ENCODE measurements at regions not wholly inside any gene's neighbourhood (a gene's known extent, or its start where the extent isn't known, plus 50 kb on each side); places are given as distances from the start of the nearest gene placed in this dataset.

DNA sequence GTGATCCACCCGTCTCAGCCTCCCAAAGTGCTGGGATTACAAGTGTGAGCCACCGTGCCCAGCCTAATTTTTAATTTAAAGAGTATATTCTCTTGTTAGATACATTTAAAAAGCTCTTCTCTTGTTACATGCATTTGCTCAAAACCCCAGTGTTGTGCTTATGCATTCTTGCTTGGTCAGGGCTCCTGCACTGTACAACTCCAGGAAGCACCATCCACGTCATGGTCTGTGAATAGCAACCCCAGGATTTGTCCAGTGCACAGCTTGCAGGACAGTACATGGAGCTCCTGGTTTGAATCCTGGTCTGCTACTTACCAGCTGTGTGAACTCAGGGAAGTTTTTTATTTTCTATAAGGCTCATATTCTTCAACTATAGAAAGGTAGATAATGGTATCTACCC, 80.8 kb downstream of the MDH1 start:
- TF ChIP-seq, protein P1, sequence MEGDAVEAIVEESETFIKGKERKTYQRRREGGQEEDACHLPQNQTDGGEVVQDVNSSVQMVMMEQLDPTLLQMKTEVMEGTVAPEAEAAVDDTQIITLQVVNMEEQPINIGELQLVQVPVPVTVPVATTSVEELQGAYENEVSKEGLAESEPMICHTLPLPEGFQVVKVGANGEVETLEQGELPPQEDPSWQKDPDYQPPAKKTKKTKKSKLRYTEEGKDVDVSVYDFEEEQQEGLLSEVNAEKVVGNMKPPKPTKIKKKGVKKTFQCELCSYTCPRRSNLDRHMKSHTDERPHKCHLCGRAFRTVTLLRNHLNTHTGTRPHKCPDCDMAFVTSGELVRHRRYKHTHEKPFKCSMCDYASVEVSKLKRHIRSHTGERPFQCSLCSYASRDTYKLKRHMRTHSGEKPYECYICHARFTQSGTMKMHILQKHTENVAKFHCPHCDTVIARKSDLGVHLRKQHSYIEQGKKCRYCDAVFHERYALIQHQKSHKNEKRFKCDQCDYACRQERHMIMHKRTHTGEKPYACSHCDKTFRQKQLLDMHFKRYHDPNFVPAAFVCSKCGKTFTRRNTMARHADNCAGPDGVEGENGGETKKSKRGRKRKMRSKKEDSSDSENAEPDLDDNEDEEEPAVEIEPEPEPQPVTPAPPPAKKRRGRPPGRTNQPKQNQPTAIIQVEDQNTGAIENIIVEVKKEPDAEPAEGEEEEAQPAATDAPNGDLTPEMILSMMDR (IDR thresholded peaks at IDR 0.05), result no peak
- TF ChIP-seq POLR2A (IDR thresholded peaks at IDR 0.05) (no peak), POLR2AphosphoS5 (IDR thresholded peaks at IDR 0.05) (no peak), EP300 (IDR thresholded peaks at IDR 0.05) (no peak)
- WGBS, result 97% methylated on average over 3 of the region's 3 CpGs
- no peaks in the 10 kb centered on the region for H3K36me3 ChIP-seq

GRCh38 chr2:63673865-63674533, 85.2 kb downstream of the MDH1 start:
- H3K27me3 ChIP-seq, result no peaks in the 10 kb centered on the region
- H3K4me3 ChIP-seq, result no peak overlapping the region
- no peaks in the 10 kb centered on the region for H3K36me3 ChIP-seq
- DNase-seq (ENCODE audit: low spot score in 2 of 2), result no peak
- TF ChIP-seq EP300 (IDR thresholded peaks at IDR 0.05) (no peak), POLR2A (IDR thresholded peaks at IDR 0.05) (no peak), POLR2AphosphoS5 (IDR thresholded peaks at IDR 0.05) (no peak)
- TF ChIP-seq, protein P1 (IDR thresholded peaks at IDR 0.05), result no peak
- no peak overlapping the region for H3K27ac ChIP-seq
- WGBS, result 71% methylated on average over 4 of the region's 4 CpGs
- H3K4me1 ChIP-seq, result no peaks in the 10 kb centered on the region
- no peaks in the 10 kb centered on the region for H3K9me3 ChIP-seq

More for the DNA sequence above, 80.8 kb downstream of the MDH1 start:
- H3K27ac ChIP-seq, result no peak overlapping the region
- no peaks in the 10 kb centered on the region for H3K27me3 ChIP-seq
- H3K9me3 ChIP-seq, result no peaks in the 10 kb centered on the region
- DNase-seq (ENCODE audit: low spot score in 2 of 2), result no peak
- H3K4me1 ChIP-seq, result peaks cover 25% of the 10 kb centered on the region
- H3K4me3 ChIP-seq, result no peak overlapping the region

DNA sequence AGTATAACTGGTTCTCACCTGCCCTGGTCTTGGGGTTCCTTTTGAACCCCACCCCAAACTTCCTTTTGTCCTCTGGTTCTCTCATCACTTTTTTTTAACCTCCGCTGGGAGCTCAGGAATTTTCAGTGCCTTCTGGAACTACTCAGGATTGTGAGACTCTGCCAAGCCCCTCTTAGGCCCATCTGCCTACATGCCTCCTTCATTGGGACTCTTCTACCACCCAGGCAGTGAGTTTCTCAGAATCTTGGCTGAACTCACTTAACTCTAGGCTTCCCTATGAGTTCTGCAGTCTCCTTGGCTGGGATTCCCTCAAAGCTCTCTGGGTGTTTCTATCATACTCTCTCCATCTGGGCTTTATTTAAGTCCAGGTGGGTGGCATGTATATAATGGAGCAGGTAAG, 86.3 kb downstream of the MDH1 start:
- TF ChIP-seq, protein P1 (IDR thresholded peaks at IDR 0.05), result no peak
- no peak for DNase-seq (ENCODE audit: low spot score in 2 of 2)
- WGBS, result 67% methylated on average over 1 of the region's 1 CpG

DNA sequence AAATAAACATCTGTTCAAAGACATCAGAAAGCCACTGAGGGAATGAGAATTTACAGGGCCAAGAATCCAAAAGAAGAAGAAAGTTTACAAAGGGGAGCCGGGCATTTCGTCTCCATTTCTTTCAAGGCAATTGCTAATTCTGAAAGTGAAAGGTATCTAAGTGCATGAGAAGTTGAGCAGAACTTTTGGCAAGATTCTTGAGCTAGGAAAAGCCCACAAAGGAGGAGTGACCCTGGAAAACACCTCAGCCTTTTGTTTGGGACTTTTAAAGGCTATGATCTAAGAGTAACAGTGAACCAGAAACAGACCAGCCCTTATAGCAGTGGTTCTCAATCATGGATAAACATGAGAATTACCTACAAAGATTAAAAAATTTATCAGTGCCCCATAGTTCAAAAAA, 87.4 kb downstream of the MDH1 start:
- 19% methylated on average over 2 of the region's 2 CpGs for WGBS
- no peaks in the 10 kb centered on the region for H3K9me3 ChIP-seq

More for the DNA sequence above, 86.3 kb downstream of the MDH1 start:
- no peaks in the 10 kb centered on the region for H3K9me3 ChIP-seq
- no peaks in the 10 kb centered on the region for H3K27me3 ChIP-seq
- no peak overlapping the region for H3K27ac ChIP-seq
- no peaks in the 10 kb centered on the region for H3K36me3 ChIP-seq
- H3K4me3 ChIP-seq, result no peak overlapping the region
- no peaks in the 10 kb centered on the region for H3K4me1 ChIP-seq

DNA sequence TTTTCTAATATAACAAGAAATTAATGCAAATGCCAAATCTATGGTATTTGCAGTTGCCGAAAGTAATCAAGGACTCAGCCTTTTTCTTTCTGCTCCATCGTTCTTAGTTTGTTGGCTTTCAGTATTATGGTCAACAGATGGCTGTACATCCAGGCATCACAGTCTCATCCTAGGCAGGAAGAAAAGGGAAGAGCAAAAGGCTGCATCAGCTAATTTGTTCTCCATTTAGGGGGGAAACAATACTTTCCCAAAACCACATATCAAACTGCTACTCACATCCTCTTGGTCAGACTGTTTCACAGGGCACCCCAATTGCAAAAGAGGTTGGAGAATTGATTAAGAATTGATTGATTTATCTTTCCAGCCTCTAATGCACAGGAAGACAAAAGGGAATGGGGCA, 89.3 kb downstream of the MDH1 start:
- H3K4me1 ChIP-seq, result no peaks in the 10 kb centered on the region
- H3K27ac ChIP-seq, result no peak overlapping the region
- H3K36me3 ChIP-seq, result no peaks in the 10 kb centered on the region
- H3K4me3 ChIP-seq, result no peak overlapping the region
- H3K27me3 ChIP-seq, result no peaks in the 10 kb centered on the region
- WGBS, result 81% methylated on average over 2 of the region's 2 CpGs
- TF ChIP-seq EP300 (IDR thresholded peaks at IDR 0.05) (no peak), POLR2AphosphoS5 (IDR thresholded peaks at IDR 0.05) (no peak), POLR2A (IDR thresholded peaks at IDR 0.05) (no peak)
- TF ChIP-seq, protein P1 (IDR thresholded peaks at IDR 0.05), result no peak
- DNase-seq (ENCODE audit: low spot score in 2 of 2), result no peak
- H3K9me3 ChIP-seq, result no peaks in the 10 kb centered on the region

More for the DNA sequence above, 87.4 kb downstream of the MDH1 start:
- H3K27me3 ChIP-seq, result no peaks in the 10 kb centered on the region
- TF ChIP-seq POLR2A (IDR thresholded peaks at IDR 0.05) (no peak), POLR2AphosphoS5 (IDR thresholded peaks at IDR 0.05) (no peak), EP300 (IDR thresholded peaks at IDR 0.05) (no peak)
- TF ChIP-seq, protein P1 (IDR thresholded peaks at IDR 0.05), result no peak
- no peaks in the 10 kb centered on the region for H3K4me1 ChIP-seq
- no peak for DNase-seq (ENCODE audit: low spot score in 2 of 2)
- no peak overlapping the region for H3K27ac ChIP-seq
- H3K36me3 ChIP-seq, result no peaks in the 10 kb centered on the region
- H3K4me3 ChIP-seq, result no peak overlapping the region

Measured in suprapubic skin (tissue), 4 donors.